ENCODE measurements at regions not wholly inside any gene's neighbourhood (a gene's known extent, or its start where the extent isn't known, plus 50 kb on each side); places are given as distances from the start of the nearest gene placed in this dataset.

DNA sequence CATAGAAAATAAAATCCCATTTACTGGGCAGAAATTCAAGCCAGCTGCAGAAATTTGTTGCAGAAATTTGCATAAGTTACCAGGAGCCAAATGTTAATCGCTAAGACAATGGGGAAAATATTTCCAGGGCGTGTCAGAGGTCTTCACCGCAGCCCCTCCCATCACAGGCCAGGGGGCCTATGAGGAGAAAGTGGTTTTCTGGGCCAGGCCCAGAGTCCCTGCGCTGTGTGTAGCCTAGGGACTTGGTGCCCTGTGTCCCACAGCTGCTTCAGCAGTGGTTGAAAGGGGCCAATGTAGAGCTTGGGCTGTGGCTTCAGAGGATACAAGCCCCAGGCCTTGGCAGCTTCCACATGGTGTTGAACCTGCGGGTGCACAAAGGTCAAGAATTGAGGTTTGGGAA lies 278.9 kb upstream of the PCDH9 start:
- TF ChIP-seq EZH2 (IDR thresholded peaks at IDR 0.05): no peak
- no peak for TF ChIP-seq POLR2AphosphoS5 (IDR thresholded peaks at IDR 0.05; ENCODE audit: borderline replicate concordance, low read depth, low read length)

All from SK-N-MC (cell line).